IMR-90 (cell line): ENCODE measurements at regions not wholly inside any gene's neighbourhood (a gene's known extent, or its start where the extent isn't known, plus 50 kb on each side); places are given as distances from the start of the nearest gene placed in this dataset.

Source experiments
- ATAC-seq: fragments of 200-7000 bp; cut with Tn5 transposase; 2 replicates; pipeline ENCODE4 v1.9.1; 2020; ENCODE audit warnings: low read depth, mild to moderate bottlenecking, moderate library complexity
- BruUV-seq: library from RNA; stranded (reverse); fragments of 400-500 nt; replicated peaks from 2 replicates; lab custom pipeline; 2021; lab: Mats Ljungman, UMichigan
- CTCF ChIA-PET: fragments of 300-600 bp; formaldehyde crosslinking; extraction: SDS; loops from one replicate; lab custom pipeline; 2021; ENCODE audit warnings: antibody characterized with exemption; lab: Yijun Ruan, JAX
- POLR2A ChIA-PET: fragments of 300-600 bp; sonication (Branson Sonifier 250); formaldehyde crosslinking; loops from one replicate; lab custom pipeline; 2022; ENCODE audit warnings: antibody characterized with exemption; ENCODE audit not compliant: unreplicated experiment; lab: Charles Lee
- DNase-seq: peaks from one replicate; pipeline ENCODE4 v3.0.0; 2013
- H2AFZ ChIP-seq: replicated peaks from 2 replicates; pipeline ENCODE3; 2013; ENCODE audit warnings: low read length, mild to moderate bottlenecking; ENCODE audit not compliant: poor library complexity
- H2AK5ac ChIP-seq: 2 replicates; pipeline ENCODE4 v1.6.1; 2013; ENCODE audit warnings: low read depth, low read length, inconsistent platforms
- H2AK9ac ChIP-seq: replicated peaks from 2 replicates; pipeline ENCODE3; 2013; ENCODE audit warnings: mild to moderate bottlenecking, low read depth, low read length, moderate library complexity; ENCODE audit not compliant: poor library complexity
- H2BK120ac ChIP-seq: 2 replicates; pipeline ENCODE4 v1.6.1; 2013; ENCODE audit warnings: low read depth, low read length, inconsistent platforms
- H2BK15ac ChIP-seq: 3 replicates; pipeline ENCODE4 v1.6.1; 2013; ENCODE audit warnings: low read depth, low read length, inconsistent platforms
- H2BK20ac ChIP-seq: 2 replicates; pipeline ENCODE4 v1.6.1; 2013; ENCODE audit warnings: low read depth, mild to moderate bottlenecking, inconsistent platforms, low read length, moderate library complexity
- H2BK5ac ChIP-seq: 2 replicates; pipeline ENCODE4 v1.6.1; 2013; ENCODE audit warnings: mild to moderate bottlenecking, low read depth, low read length, inconsistent platforms; ENCODE audit not compliant: poor library complexity, severe bottlenecking
- H3K14ac ChIP-seq: replicated peaks from 2 replicates; pipeline ENCODE4 v1.6.1; 2013; ENCODE audit warnings: low read depth, low read length, inconsistent platforms
- H3K18ac ChIP-seq: 2 replicates; pipeline ENCODE4 v1.6.1; 2013; ENCODE audit warnings: low read depth, low read length, control low read depth
- H3K23ac ChIP-seq: 2 replicates; pipeline ENCODE4 v1.6.1; 2013; ENCODE audit warnings: low read depth, low read length, inconsistent platforms
- H3K27ac ChIP-seq: 2 replicates; pipeline ENCODE4 v1.5.1; 2013; ENCODE audit warnings: mild to moderate bottlenecking, control low read depth, low read length; ENCODE audit not compliant: insufficient read depth
- H3K27me3 ChIP-seq: 2 replicates; pipeline ENCODE4 v1.6.1; 2013; ENCODE audit warnings: low read length; ENCODE audit not compliant: control insufficient read depth, insufficient read depth
- H3K36me3 ChIP-seq: 2 replicates; pipeline ENCODE4 v1.6.1; 2013; ENCODE audit warnings: low read length, mixed read lengths; ENCODE audit not compliant: control insufficient read depth, insufficient read depth
- H3K4ac ChIP-seq: 2 replicates; pipeline ENCODE4 v1.6.1; 2013; ENCODE audit warnings: low read depth, low read length, inconsistent platforms
- H3K4me1 ChIP-seq: 2 replicates; pipeline ENCODE4 v1.6.1; 2013; ENCODE audit warnings: low read length, mixed read lengths; ENCODE audit not compliant: control insufficient read depth, insufficient read depth
- H3K4me2 ChIP-seq: 2 replicates; pipeline ENCODE4 v1.6.1; 2013; ENCODE audit warnings: low read depth, mild to moderate bottlenecking, control low read depth, low read length, moderate library complexity
- H3K4me3 ChIP-seq: 2 replicates; pipeline ENCODE4 v1.5.1; 2013; ENCODE audit warnings: low read depth, mild to moderate bottlenecking, control low read depth, low read length, moderate library complexity; ENCODE audit not compliant: insufficient read depth
- H3K56ac ChIP-seq: 2 replicates; pipeline ENCODE4 v1.6.1; 2013; ENCODE audit warnings: low read length, inconsistent platforms; ENCODE audit not compliant: insufficient read depth; ENCODE audit errors: extremely low read depth
- H3K79me1 ChIP-seq, 2 experiments: 2 replicates each; pipeline ENCODE4 v1.6.1; 2013; ENCODE audit warnings: low read length in 2 of 2, inconsistent platforms in 1 of 2, low read depth in 1 of 2
- H3K9ac ChIP-seq: 2 replicates; pipeline ENCODE4 v1.6.1; 2013; ENCODE audit warnings: low read depth, low read length, control low read depth
- H3K9me1 ChIP-seq: 2 replicates; pipeline ENCODE4 v1.6.1; 2013; ENCODE audit warnings: low read length, inconsistent platforms; ENCODE audit not compliant: insufficient read depth
- H3K9me3 ChIP-seq: 2 replicates; pipeline ENCODE4 v1.6.1; 2013; ENCODE audit warnings: low read length; ENCODE audit not compliant: control insufficient read depth, insufficient read depth
- H4K20me1 ChIP-seq: 2 replicates; pipeline ENCODE4 v1.6.1; 2013; ENCODE audit warnings: low read length, inconsistent platforms; ENCODE audit not compliant: insufficient read depth
- H4K5ac ChIP-seq: 2 replicates; pipeline ENCODE4 v1.6.1; 2013; ENCODE audit warnings: mild to moderate bottlenecking, low read depth, low read length, control low read depth
- H4K8ac ChIP-seq, 2 experiments: 2 replicates each; pipeline ENCODE4 v1.6.1; 2013; ENCODE audit warnings: low read depth in 2 of 2, low read length in 2 of 2, control low read depth in 1 of 2, inconsistent platforms in 1 of 2
- H4K91ac ChIP-seq: 2 replicates; pipeline ENCODE4 v1.6.1; 2013; ENCODE audit warnings: low read depth, low read length, inconsistent platforms; ENCODE audit not compliant: insufficient read depth
- CHD1 ChIP-seq: IDR thresholded peaks from 2 replicates; pipeline ENCODE4 v1.6.1; 2012; ENCODE audit warnings: low read depth, low read length, improper control_type of control experiment
- POLR2A ChIP-seq: IDR thresholded peaks from 2 replicates; pipeline ENCODE4 v1.6.1; 2012; ENCODE audit warnings: mild to moderate bottlenecking, low read depth, low read length
- RFX5 ChIP-seq: IDR thresholded peaks from 2 replicates; pipeline ENCODE4 v1.8.0; 2012; ENCODE audit warnings: low read depth, mild to moderate bottlenecking, low read length, moderate library complexity
- WGBS, 2 experiments: methylation state at CpG; one replicate each; pipeline versions ENCODE4 v1.1.5 to v1.1.7; 2013; ENCODE audit warnings: missing lambda C conversion rate in 2 of 2; ENCODE audit not compliant: insufficient read length in 1 of 2; ENCODE audit errors: extremely low coverage in 2 of 2; 5-methylcytosine and 5-hydroxymethylcytosine counted together
- dilution Hi-C: fragments of 300-500 bp; cut with HindIII; formaldehyde crosslinking; loops from one replicate; pipeline ENCODE4 v1.14.3; 2018; ENCODE audit warnings: low sequenced_read_pairs; ENCODE audit not compliant: unreplicated experiment
- in situ Hi-C: fragments of 300-500 bp; cut with MboI; formaldehyde crosslinking; loops from 3 replicates; pipeline ENCODE4 v1.14.3; 2019; ENCODE audit warnings: low sequenced_read_pairs, inconsistent platforms, mixed read lengths
- intact Hi-C: fragments of 100-400 bp; cut with micrococcal nuclease; formaldehyde crosslinking; loops from 2 replicates; pipeline ENCODE4 v1.10.0; 2022

DNA sequence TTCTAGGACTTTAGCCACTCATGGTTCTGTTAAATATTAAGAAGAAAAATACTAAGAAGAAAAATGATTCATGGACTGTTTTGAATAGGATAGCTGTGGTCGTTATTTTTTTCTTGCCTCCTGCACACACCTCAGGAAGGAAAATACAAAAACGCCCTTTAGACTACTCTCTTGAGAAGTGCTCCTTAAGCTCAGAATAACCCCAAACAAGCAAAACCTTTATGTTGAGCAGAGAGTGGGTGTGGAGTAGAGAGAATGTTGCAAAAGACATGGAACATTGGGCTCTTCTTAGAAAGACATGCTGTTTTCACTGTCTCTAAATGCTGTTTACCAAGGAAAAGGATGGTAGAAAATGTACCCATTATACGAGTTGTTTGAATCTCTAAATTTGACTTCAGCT lies 140.3 kb downstream of the LMNTD1 start:
- TF ChIP-seq CHD1: no peak
- no peak for TF ChIP-seq RFX5
- TF ChIP-seq POLR2A: no peak
- H3K14ac ChIP-seq: no peak overlapping the region
- H2BK15ac ChIP-seq: no peak overlapping the region
- ATAC-seq (no peak), DNase-seq (no peak)
- in situ Hi-C loops: no loop called here
- intact Hi-C loops: no loop called here
- H3K23ac ChIP-seq: no peak overlapping the region
- H3K4me2 ChIP-seq: no peak overlapping the region
- H3K9me3 ChIP-seq: no peaks in the 10 kb centered on the region
- ChIA-PET CTCF (interaction anchor here (0.7 kb wide), 1 partner anchor 1128 kb away, joined by 3 read pairs; no protein-coding TSS in a partner anchor), POLR2A (no interaction called here)
- H3K4ac ChIP-seq: no peak overlapping the region
- H3K4me1 ChIP-seq: no peaks in the 10 kb centered on the region
- H2AK5ac ChIP-seq: no peak overlapping the region
- no peak overlapping the region for H4K8ac ChIP-seq
- no CpG with 5 or more reads among the region's 3 CpGs for WGBS, 2 experiments
- no peak overlapping the region for H3K18ac ChIP-seq
- H2BK5ac ChIP-seq: no peak overlapping the region
- H4K5ac ChIP-seq: no peak overlapping the region
- no peaks in the 10 kb centered on the region for H3K79me1 ChIP-seq
- dilution Hi-C loops: no loop called here
- no peaks in the 10 kb centered on the region for H3K36me3 ChIP-seq
- H3K27ac ChIP-seq: no peak overlapping the region
- H3K56ac ChIP-seq: no peak overlapping the region
- H2BK120ac ChIP-seq: no peak overlapping the region
- BruUV-seq: no TSS peak
- no peak overlapping the region for H4K91ac ChIP-seq
- no peak overlapping the region for H2AFZ ChIP-seq
- no peaks in the 10 kb centered on the region for H3K9me1 ChIP-seq
- H3K27me3 ChIP-seq: no peaks in the 10 kb centered on the region
- no peak overlapping the region for H3K9ac ChIP-seq
- H4K20me1 ChIP-seq: no peaks in the 10 kb centered on the region
- H2BK20ac ChIP-seq: no peak overlapping the region
- H3K4me3 ChIP-seq: no peak overlapping the region
- H2AK9ac ChIP-seq: no peak overlapping the region
